ENCODE measurements at regions not wholly inside any gene's neighbourhood (a gene's known extent, or its start where the extent isn't known, plus 50 kb on each side); places are given as distances from the start of the nearest gene placed in this dataset.
"Not testable (repeated sequence)": the region's sequence is repeated elsewhere in the genome, so short reads cannot be mapped to it uniquely, and the experiment has no call there.

DNA sequence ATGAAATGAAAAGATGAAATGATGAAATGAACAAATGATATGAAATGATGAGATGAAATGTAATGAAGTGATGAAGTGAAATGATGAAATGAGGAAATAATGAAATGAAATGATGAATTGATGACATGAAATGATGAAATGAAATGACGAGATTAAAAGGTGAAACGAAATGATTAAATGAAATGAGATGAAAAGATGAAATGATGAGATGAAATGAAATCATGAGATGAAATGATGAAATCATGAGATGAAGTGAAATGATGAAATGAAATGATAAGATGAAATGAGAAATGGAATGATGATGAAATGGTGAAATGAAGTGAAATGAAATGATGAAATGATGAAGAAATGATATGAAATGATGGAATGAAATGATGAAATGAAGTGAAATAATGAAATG is 221.7 kb upstream of the VKORC1L1 start:
- DNase-seq (ENCODE audit: low spot score); in situ Hi-C loops (cut with MboI; ENCODE audit: low sequenced_read_pairs, unreplicated experiment): not testable (repeated sequence)

DNA sequence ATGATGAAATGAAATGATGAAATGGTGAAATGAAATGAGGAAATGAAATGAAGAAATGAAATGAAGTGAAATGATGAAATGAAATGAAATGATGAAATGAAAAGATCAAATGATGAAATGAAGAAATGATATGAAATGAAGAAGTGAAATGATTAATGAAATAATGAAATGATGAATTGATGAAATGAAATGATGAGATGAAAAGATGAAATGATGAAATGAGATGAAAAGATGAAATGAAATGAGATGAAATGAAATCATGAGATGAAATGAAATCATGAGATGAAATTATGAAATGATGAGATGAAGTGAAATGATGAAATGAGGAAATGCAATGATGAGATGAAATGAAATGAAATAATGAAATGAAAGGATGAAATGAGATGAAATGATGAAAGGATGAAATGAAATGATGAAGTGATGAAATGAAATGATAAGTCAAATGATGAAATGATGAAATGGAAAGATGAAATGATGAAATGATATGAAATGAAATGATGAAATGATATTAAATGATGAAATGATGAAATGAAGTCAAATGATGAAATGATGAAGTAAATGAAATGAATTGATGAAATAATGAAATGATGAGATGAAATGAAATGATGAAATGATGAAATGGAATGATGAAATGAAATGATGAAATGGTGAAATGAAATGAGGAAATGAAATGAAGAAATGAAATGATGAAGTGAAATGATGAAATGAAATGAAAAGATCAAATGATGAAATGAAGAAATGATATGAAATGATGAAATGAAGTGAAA is 220.9 kb upstream of the VKORC1L1 start:
- in situ Hi-C loops (cut with MboI; ENCODE audit: low sequenced_read_pairs, unreplicated experiment); DNase-seq (ENCODE audit: low spot score): not testable (repeated sequence)

- in situ Hi-C loops (cut with MboI; ENCODE audit: low sequenced_read_pairs, unreplicated experiment); DNase-seq (ENCODE audit: low spot score): not testable (repeated sequence)
These were observed 220.2 kb upstream of the VKORC1L1 start for GRCh38 chr7:65652669-65653068.

DNA sequence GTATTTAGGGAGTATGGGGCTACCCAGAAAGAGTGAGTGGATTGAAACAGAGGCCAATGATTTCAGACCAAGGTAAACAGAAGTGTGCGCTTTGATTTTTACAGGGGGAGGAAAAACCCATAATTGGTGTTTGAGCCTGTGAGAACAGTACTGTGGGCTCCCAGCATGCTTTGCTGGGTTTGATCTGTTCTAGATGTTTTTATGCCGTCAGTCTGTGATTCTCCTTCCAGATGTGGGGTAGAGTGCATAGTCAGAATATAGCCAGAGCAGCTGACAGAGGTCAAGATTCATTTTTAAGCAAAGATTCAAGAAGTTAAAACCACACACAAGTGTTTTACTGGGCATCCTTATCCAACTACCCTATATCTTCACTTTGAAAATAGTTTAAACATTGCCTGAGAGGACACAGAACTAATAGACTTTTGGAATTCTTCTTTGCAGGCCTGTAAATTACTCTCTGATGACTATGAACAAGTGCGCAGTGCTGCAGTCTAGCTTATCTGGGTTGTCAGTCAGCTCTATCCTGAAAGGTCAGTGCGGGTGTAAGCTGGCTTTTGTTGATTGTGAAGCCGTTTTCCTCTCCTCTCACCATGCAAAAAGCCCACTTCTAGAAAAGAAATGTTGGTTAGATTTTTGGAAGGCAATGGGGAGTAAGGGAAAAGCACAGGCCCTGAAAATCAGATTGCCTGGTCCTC is 216.2 kb upstream of the VKORC1L1 start:
- DNase-seq (ENCODE audit: low spot score); in situ Hi-C loops (cut with MboI; ENCODE audit: low sequenced_read_pairs, unreplicated experiment): not testable (repeated sequence)

- DNase-seq (ENCODE audit: low spot score); in situ Hi-C loops (cut with MboI; ENCODE audit: low sequenced_read_pairs, unreplicated experiment): not testable (repeated sequence)
These were observed 189.5 kb upstream of the VKORC1L1 start for GRCh38 chr7:65683362-65683761.

- in situ Hi-C loops (cut with MboI; ENCODE audit: low sequenced_read_pairs, unreplicated experiment); DNase-seq (ENCODE audit: low spot score): not testable (repeated sequence)
These were observed 173.7 kb upstream of the VKORC1L1 start for GRCh38 chr7:65699026-65699714.

DNA sequence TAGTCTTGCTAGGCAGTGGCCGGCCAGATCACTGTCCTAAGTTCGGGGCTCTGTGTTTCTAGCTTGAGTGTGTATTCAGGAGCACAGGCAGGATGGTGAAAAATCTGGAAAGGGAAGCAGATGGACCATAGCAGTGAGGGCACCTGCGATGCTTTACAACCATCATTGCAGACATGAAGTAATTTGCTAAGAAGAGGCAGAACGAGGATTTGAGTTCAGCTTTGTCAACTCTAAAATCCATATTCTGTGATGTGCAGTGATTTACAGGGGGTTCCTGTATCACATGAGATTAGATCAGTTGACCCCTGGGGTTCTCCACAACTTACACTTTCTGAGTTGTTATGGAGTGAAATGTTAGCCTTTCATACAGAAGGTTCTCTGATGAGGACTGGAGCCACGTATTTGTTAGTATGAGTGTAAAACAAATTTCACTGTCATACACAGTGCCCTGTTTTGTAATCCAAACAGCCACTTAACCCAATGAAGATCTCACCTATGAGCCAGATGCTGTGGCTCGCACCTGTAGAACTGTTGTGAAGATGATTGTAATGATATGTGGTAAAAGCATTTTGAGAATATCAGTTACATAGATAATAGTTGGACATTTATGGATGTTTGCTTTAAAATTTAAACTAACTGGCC is 173.0 kb upstream of the VKORC1L1 start:
- DNase-seq (ENCODE audit: low spot score); in situ Hi-C loops (cut with MboI; ENCODE audit: low sequenced_read_pairs, unreplicated experiment): not testable (repeated sequence)

DNA sequence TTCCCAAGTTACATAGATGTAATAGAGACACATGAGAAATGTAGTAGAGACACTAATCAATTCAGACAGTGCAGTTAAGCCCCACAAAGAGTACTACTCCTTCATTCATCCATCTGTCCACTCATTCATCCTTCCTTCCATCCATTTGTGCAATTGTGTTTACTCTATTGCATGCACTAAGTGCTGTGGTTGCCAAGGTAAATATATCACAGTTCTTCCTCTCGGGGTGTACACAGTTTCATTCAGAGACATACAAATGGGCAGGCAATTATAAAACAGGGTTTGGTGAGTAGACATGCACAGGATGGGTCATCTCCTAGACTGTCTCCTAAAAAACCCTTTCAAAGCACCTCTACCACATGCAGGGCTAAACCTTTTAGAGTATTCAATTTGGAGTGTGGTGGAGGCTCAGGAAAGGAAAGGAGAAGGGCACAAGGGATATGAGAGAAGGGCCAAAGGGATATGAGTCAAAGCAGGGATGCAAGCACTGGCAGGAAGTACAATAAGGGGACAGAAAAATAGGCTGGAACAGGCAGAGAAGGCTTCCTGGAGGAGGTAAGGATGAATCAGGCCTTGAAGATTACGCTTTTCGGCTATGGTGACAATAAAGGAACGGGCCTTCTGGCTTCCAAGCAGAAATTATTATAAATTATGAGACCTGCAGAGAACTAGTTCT is 153.6 kb upstream of the VKORC1L1 start:
- DNase-seq (ENCODE audit: low spot score); in situ Hi-C loops (cut with MboI; ENCODE audit: low sequenced_read_pairs, unreplicated experiment): not testable (repeated sequence)

DNA sequence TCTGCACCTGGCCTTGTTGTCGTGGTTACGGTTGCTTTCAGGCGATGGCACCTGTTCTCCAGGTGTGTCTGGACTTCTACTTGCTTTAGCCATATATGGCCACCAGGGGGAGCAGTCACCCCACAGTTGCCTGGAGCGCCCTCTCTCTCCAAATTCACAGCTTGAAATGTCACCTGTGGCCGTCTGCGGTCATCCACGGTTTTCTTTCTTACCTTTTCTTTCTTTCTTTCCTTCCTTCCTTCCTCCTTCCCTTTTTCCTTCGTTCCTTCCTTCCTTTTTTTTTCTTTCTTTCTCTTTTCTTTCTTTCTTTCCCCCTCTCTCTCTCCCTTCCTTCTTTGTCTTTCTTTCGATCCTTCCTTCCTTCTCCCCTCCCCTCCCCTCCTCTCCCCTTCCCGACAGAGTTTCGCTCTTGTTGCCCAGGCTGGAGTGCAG is 150.5 kb upstream of the VKORC1L1 start:
- DNase-seq (ENCODE audit: low spot score) = peak; percentile 62
- TF ChIP-seq CTCF (IDR thresholded peaks at IDR 0.05; ENCODE audit: borderline replicate concordance, control extremely low read depth, extremely low read depth, insufficient read depth, missing control alignments) = peak; percentile 61
- in situ Hi-C loops (cut with MboI; ENCODE audit: low sequenced_read_pairs, unreplicated experiment) = no loop called here

- in situ Hi-C loops (cut with MboI; ENCODE audit: low sequenced_read_pairs, unreplicated experiment); DNase-seq (ENCODE audit: low spot score): not testable (repeated sequence)
These were observed 145.7 kb upstream of the VKORC1L1 start for GRCh38 chr7:65727182-65727581.

DNA sequence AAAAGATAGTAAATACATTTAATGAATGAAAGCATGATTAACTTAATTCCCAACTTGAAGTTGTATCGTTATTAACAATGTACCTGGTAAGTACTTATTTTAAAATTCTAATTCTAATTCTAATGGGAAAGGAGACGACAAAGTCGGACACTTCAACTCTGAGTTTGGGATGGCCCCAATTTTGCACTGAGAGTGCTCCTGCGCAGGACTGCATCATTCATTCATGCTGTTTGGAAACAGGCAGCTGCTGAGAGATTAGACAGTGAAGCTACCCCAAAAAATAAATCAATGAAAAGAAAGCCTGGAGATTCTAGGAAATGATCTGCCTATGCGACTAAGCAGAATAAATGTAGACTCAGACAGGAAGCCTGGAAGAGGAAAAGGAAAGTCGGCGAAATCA is 141.7 kb upstream of the VKORC1L1 start:
- in situ Hi-C loops (cut with MboI; ENCODE audit: low sequenced_read_pairs, unreplicated experiment) = no loop called here
- no peak for TF ChIP-seq CTCF (IDR thresholded peaks at IDR 0.05; ENCODE audit: borderline replicate concordance, control extremely low read depth, extremely low read depth, insufficient read depth, missing control alignments)
- DNase-seq (ENCODE audit: low spot score) = no peak

All from GM13976 (cell line).